B cell (primary cell): ENCODE measurements at regions not wholly inside any gene's neighbourhood (a gene's known extent, or its start where the extent isn't known, plus 50 kb on each side); places are given as distances from the start of the nearest gene placed in this dataset.

ENCODE experiments used
- ATAC-seq: fragments of 200-7000 bp; cut with Tn5 transposase; one replicate; pipeline ENCODE4 v1.10.0; 2021; ENCODE audit warnings: low read depth, mild to moderate bottlenecking, moderate number of reproducible peaks, moderate library complexity
- CTCF ChIA-PET: fragments of 350-600 bp; sonication (Branson Sonifier 250); formaldehyde crosslinking; loops from one replicate; lab custom pipeline; 2021; ENCODE audit warnings: antibody characterized with exemption, inconsistent platforms; lab: Charles Lee
- POLR2A ChIA-PET: fragments of 350-600 bp; sonication (Branson Sonifier 250); formaldehyde crosslinking; loops from one replicate; lab custom pipeline; 2021; ENCODE audit warnings: antibody characterized with exemption; lab: Charles Lee
- DNase-seq: peaks from one replicate; pipeline ENCODE4 v3.0.0; 2013
- H2AFZ ChIP-seq: 2 replicates; pipeline ENCODE4 v1.6.1; 2012; ENCODE audit warnings: mild to moderate bottlenecking, low read depth, low read length; ENCODE audit not compliant: insufficient read depth, poor library complexity, severe bottlenecking
- H3K27ac ChIP-seq, 2 donors: 1 replicate in 1 of 2; 2 replicates in 1 of 2; pipeline ENCODE4 v1.5.1; 2012 to 2013; ENCODE audit warnings: low read length in 2 of 2, mild to moderate bottlenecking in 2 of 2, moderate library complexity in 1 of 2
- H3K27me3 ChIP-seq, 4 experiments: fragments of 200-600 bp in 1 of 4; sonication (generic) in 1 of 4; replicated peaks in 1 of 4; 1 replicate in 2 of 4; 2 replicates in 2 of 4; pipeline versions ENCODE4 v1.6.1 to v1.7.0; 2013 to 2016; ENCODE audit warnings: low read length in 3 of 4, mild to moderate bottlenecking in 2 of 4, mixed read lengths in 1 of 4, moderate library complexity in 1 of 4; ENCODE audit not compliant: insufficient read depth in 4 of 4, control insufficient read depth in 3 of 4; ENCODE audit errors: control extremely low read depth in 1 of 4
- H3K36me3 ChIP-seq, 2 experiments: replicated peaks in 1 of 2; 1 replicate in 1 of 2; 2 replicates in 1 of 2; pipeline versions ENCODE4 v1.6.1 to v1.7.1; 2013; ENCODE audit warnings: low read length in 1 of 2; ENCODE audit not compliant: insufficient read depth in 2 of 2, control insufficient read depth in 1 of 2; ENCODE audit errors: control extremely low read depth in 1 of 2, extremely low read depth in 1 of 2
- H3K4me1 ChIP-seq, 2 donors: fragments of 200-600 bp in 1 of 2; sonication (generic) in 1 of 2; 1 replicate in 1 of 2; 2 replicates in 1 of 2; pipeline versions ENCODE4 v1.5.1 to v1.6.1; 2013 to 2017; ENCODE audit warnings: low read length in 2 of 2; ENCODE audit not compliant: control insufficient read depth in 2 of 2, insufficient read depth in 2 of 2
- H3K4me2 ChIP-seq: replicated peaks from 2 replicates; pipeline ENCODE3; 2012; ENCODE audit warnings: mild to moderate bottlenecking, low read depth, low read length; ENCODE audit not compliant: poor library complexity, severe bottlenecking
- H3K4me3 ChIP-seq, 5 experiments: fragments of 200-600 bp in 1 of 5; sonication (generic) in 1 of 5; 1 replicate in 3 of 5; 2 replicates in 2 of 5; pipeline versions ENCODE4 v1.5.1 to v1.7.0; 2011 to 2016; ENCODE audit warnings: low read length in 4 of 5, mild to moderate bottlenecking in 4 of 5, low read depth in 2 of 5, control low read depth in 1 of 5, moderate library complexity in 1 of 5; ENCODE audit not compliant: insufficient read depth in 1 of 5; ENCODE audit errors: control extremely low read depth in 1 of 5, extremely low read depth in 1 of 5
- H3K79me2 ChIP-seq: fragments of 200-600 bp; sonication (generic); one replicate; pipeline ENCODE4 v1.6.0; 2016; ENCODE audit warnings: low read length; ENCODE audit not compliant: control insufficient read depth, insufficient read depth
- H3K9ac ChIP-seq: fragments of 200-600 bp; sonication (generic); 2 replicates; pipeline ENCODE4 v1.6.1; 2017; ENCODE audit warnings: mild to moderate bottlenecking, low read length, moderate library complexity
- H3K9me3 ChIP-seq, 3 donors: one replicate each; pipeline versions ENCODE4 v1.6.1 to v1.7.1; 2013; ENCODE audit warnings: low read length in 2 of 3; ENCODE audit not compliant: control insufficient read depth in 2 of 3, insufficient read depth in 1 of 3; ENCODE audit errors: control extremely low read depth in 1 of 3
- H4K20me1 ChIP-seq: 2 replicates; pipeline ENCODE4 v1.6.0; 2012; ENCODE audit warnings: mild to moderate bottlenecking, low read length; ENCODE audit not compliant: insufficient read depth, control insufficient read depth, poor library complexity, severe bottlenecking
- H3K27ac Mint-ChIP-seq: one replicate; pipeline ENCODE4 v1.8.0; 2021; ENCODE audit warnings: mixed read lengths
- H3K27me3 Mint-ChIP-seq: one replicate; pipeline ENCODE4 v1.8.0; 2021; ENCODE audit warnings: mixed read lengths
- H3K4me1 Mint-ChIP-seq: one replicate; pipeline ENCODE4 v1.8.0; 2021; ENCODE audit warnings: mixed read lengths
- H3K4me3 Mint-ChIP-seq: one replicate; pipeline ENCODE4 v1.8.0; 2021; ENCODE audit warnings: mixed read lengths
- H3K9me3 Mint-ChIP-seq: one replicate; pipeline ENCODE4 v1.8.0; 2022; ENCODE audit warnings: mixed read lengths; ENCODE audit not compliant: insufficient read depth
- EZH2 ChIP-seq: IDR thresholded peaks from 2 replicates; pipeline ENCODE4 v1.6.1; 2012; ENCODE audit warnings: borderline replicate concordance, low read depth, mild to moderate bottlenecking, moderate library complexity, low read length; ENCODE audit not compliant: insufficient read depth, poor library complexity, severe bottlenecking
- WGBS: methylation state at CpG from one replicate; pipeline ENCODE4 v1.1.5; 2013; ENCODE audit warnings: missing lambda C conversion rate; ENCODE audit not compliant: insufficient coverage; 5-methylcytosine and 5-hydroxymethylcytosine counted together
- intact Hi-C: fragments of 100-400 bp; cut with micrococcal nuclease; formaldehyde crosslinking; loops from one replicate; pipeline ENCODE4 v1.10.0; 2022
- TF ChIP-seq, protein P1 (sequence below): fragments of 200-600 bp; IDR thresholded peaks from one replicate; pipeline ENCODE4 v1.8.0; 2022; ENCODE audit warnings: antibody characterized with exemption, mild to moderate bottlenecking

DNA sequence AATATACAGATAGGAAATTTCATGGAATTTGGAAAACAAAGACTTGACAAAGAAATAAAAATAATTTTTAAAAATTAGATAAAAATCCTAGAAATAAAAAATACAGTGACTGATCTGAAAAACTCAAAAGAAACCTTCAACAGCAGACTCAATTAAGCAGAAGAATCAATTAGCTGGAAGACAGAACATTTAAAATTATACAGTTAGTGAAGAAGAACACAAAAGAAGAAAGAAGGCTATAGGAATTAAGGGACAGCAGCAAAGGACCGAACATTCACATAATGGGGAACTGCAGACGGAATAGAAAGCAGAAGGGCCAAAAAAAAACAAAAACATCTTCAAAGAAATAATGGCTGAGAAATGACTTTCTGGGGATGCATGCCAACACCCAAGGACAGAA lies 314.5 kb downstream of the CRPPA start:
- no peaks in the 10 kb centered on the region for H3K36me3 ChIP-seq
- intact Hi-C loops: no loop called here
- no peak overlapping the region for H3K4me2 ChIP-seq
- H2AFZ ChIP-seq: no peak overlapping the region
- Mint-ChIP-seq H3K4me1 (no peaks in the 10 kb centered on the region), H3K9me3 (peaks cover 13% of the 10 kb centered on the region), H3K27ac (no peak overlapping the region), H3K27me3 (no peaks in the 10 kb centered on the region), H3K4me3 (no peak overlapping the region)
- H3K4me3 ChIP-seq: no peak overlapping the region
- ATAC-seq: no peak
- no CpG with 5 or more reads among the region's 2 CpGs for WGBS
- TF ChIP-seq EZH2: no peak
- TF ChIP-seq, protein P1, sequence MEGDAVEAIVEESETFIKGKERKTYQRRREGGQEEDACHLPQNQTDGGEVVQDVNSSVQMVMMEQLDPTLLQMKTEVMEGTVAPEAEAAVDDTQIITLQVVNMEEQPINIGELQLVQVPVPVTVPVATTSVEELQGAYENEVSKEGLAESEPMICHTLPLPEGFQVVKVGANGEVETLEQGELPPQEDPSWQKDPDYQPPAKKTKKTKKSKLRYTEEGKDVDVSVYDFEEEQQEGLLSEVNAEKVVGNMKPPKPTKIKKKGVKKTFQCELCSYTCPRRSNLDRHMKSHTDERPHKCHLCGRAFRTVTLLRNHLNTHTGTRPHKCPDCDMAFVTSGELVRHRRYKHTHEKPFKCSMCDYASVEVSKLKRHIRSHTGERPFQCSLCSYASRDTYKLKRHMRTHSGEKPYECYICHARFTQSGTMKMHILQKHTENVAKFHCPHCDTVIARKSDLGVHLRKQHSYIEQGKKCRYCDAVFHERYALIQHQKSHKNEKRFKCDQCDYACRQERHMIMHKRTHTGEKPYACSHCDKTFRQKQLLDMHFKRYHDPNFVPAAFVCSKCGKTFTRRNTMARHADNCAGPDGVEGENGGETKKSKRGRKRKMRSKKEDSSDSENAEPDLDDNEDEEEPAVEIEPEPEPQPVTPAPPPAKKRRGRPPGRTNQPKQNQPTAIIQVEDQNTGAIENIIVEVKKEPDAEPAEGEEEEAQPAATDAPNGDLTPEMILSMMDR: no peak
- no peaks in the 10 kb centered on the region for H3K4me1 ChIP-seq
- H3K27ac ChIP-seq: no peak overlapping the region
- CTCF ChIA-PET: no interaction called here
- no peaks in the 10 kb centered on the region for H3K79me2 ChIP-seq
- H4K20me1 ChIP-seq: no peaks in the 10 kb centered on the region
- H3K9me3 ChIP-seq: peaks cover 3 to 16% (median 15%) of the 10 kb centered on the region in 3 donors
- no peak overlapping the region for H3K9ac ChIP-seq
- POLR2A ChIA-PET: no interaction called here
- no peaks in the 10 kb centered on the region for H3K27me3 ChIP-seq
- no peak for DNase-seq

GRCh38 chr7:16106300-16106699 lies 315.0 kb downstream of the CRPPA start:
- WGBS: no CpG with 5 or more reads among the region's 1 CpG
- Histone ChIP-seq H3K79me2 (no peaks in the 10 kb centered on the region), H3K4me2 (no peak overlapping the region), H2AFZ (no peak overlapping the region), H3K4me1 (no peaks in the 10 kb centered on the region), H3K9ac (no peak overlapping the region), H3K36me3 (no peaks in the 10 kb centered on the region), H4K20me1 (no peaks in the 10 kb centered on the region), H3K9me3 (peaks cover 3 to 16% (median 15%) of the 10 kb centered on the region in 3 donors), H3K4me3 (no peak overlapping the region), H3K27me3 (no peaks in the 10 kb centered on the region), H3K27ac (no peak overlapping the region)
- ChIA-PET CTCF (no interaction called here), POLR2A (no interaction called here)
- Mint-ChIP-seq H3K4me1 (no peaks in the 10 kb centered on the region), H3K9me3 (peaks cover 13% of the 10 kb centered on the region), H3K27me3 (no peaks in the 10 kb centered on the region), H3K27ac (no peak overlapping the region), H3K4me3 (no peak overlapping the region)
- intact Hi-C loops: no loop called here
- ATAC-seq (no peak), DNase-seq (no peak)
- no peak for TF ChIP-seq EZH2
- TF ChIP-seq, protein P1: no peak
